LNCaP clone FGC (cell line): ENCODE measurements at regions not wholly inside any gene's neighbourhood (a gene's known extent, or its start where the extent isn't known, plus 50 kb on each side); places are given as distances from the start of the nearest gene placed in this dataset.

Source experiments
- DNase-seq: peaks from one replicate; pipeline ENCODE4 v3.0.0-alpha.2; 2011; ENCODE audit warnings: low read depth
- H3K4me3 ChIP-seq: 2 replicates; pipeline ENCODE4 v1.5.1; 2011; ENCODE audit warnings: mild to moderate bottlenecking, low read depth, low read length, control low read depth
- TF ChIP-seq, protein P1 (sequence below): IDR thresholded peaks from 2 replicates; pipeline ENCODE4 v1.5.1; 2012; ENCODE audit warnings: mild to moderate bottlenecking; ENCODE audit not compliant: control insufficient read depth, insufficient read depth; ENCODE audit errors: extremely low read depth

DNA sequence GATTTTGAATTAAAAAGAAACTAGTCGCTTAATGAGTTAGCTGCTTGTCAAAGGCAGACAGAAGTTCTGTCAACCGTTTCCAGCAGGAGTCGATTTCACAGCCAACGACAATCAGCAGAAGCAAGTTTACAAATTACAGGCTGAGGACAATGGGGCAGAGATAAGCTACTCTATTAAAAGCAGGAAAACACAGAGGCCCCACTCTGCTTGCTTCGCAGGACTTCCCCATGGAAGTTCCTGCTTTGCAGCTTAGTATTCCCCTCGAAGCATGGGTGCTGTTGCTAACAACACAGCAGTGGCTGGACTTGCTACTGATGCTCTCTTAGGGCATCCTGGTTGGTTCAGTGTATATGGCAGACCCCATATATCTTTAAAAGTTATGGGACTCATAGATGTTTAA lies 50.8 kb upstream of the KLF6 start:
- DNase-seq: no peak
- TF ChIP-seq, protein P1, sequence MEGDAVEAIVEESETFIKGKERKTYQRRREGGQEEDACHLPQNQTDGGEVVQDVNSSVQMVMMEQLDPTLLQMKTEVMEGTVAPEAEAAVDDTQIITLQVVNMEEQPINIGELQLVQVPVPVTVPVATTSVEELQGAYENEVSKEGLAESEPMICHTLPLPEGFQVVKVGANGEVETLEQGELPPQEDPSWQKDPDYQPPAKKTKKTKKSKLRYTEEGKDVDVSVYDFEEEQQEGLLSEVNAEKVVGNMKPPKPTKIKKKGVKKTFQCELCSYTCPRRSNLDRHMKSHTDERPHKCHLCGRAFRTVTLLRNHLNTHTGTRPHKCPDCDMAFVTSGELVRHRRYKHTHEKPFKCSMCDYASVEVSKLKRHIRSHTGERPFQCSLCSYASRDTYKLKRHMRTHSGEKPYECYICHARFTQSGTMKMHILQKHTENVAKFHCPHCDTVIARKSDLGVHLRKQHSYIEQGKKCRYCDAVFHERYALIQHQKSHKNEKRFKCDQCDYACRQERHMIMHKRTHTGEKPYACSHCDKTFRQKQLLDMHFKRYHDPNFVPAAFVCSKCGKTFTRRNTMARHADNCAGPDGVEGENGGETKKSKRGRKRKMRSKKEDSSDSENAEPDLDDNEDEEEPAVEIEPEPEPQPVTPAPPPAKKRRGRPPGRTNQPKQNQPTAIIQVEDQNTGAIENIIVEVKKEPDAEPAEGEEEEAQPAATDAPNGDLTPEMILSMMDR: no peak
- H3K4me3 ChIP-seq: no peak overlapping the region

DNA sequence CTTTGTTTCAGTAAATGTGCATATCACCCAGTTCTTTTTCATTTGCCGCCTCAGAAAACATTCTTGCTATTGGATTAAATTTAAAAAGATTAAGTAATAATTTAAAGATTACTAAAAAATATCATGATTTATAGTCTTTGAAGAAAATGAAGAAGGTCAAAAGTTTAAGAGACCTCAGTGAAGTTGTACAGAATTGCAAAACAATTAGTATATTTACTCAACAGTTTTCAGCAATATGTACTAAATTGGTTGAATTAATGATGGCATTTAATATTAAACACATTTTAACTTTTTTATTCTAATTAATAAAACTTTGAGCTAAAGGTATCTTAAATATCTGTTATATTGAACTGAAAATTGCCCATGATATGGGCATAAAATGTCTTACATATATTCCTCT lies 49.9 kb upstream of the KLF6 start:
- TF ChIP-seq, protein P1: no peak
- no peak for DNase-seq
- H3K4me3 ChIP-seq: no peak overlapping the region
